ENCODE measurements at regions not wholly inside any gene's neighbourhood (a gene's known extent, or its start where the extent isn't known, plus 50 kb on each side); places are given as distances from the start of the nearest gene placed in this dataset.

- Histone ChIP-seq H3K36me3 (ENCODE audit: control insufficient read depth in 2 of 2, insufficient read depth in 2 of 2, low read length in 2 of 2) (no peaks in the 10 kb centered on the region), H3K9me3 (ENCODE audit: control insufficient read depth in 2 of 2, low read length in 2 of 2) (no peaks in the 10 kb centered on the region), H3K27me3 (ENCODE audit: control insufficient read depth in 1 of 2, insufficient read depth in 2 of 2, low read length in 2 of 2) (no peaks in the 10 kb centered on the region), H3K4me3 (ENCODE audit: low read length in 2 of 2) (no peak overlapping the region), H3K27ac (ENCODE audit: low read length) (no peak overlapping the region), H3K9ac (ENCODE audit: low read length in 2 of 2) (no peak overlapping the region), H3K4me1 (ENCODE audit: control insufficient read depth, insufficient read depth, low read length) (no peaks in the 10 kb centered on the region)
Measured at GRCh38 chr16:73998707-73999106, 297.9 kb upstream of the PSMD7 start.

GRCh38 chr16:73997971-73998370, 298.6 kb upstream of the PSMD7 start:
- no peaks in the 10 kb centered on the region for H3K36me3 ChIP-seq (ENCODE audit: control insufficient read depth in 2 of 2, insufficient read depth in 2 of 2, low read length in 2 of 2)
- no peak overlapping the region for H3K27ac ChIP-seq (ENCODE audit: low read length)
- H3K27me3 ChIP-seq (ENCODE audit: control insufficient read depth in 1 of 2, insufficient read depth in 2 of 2, low read length in 2 of 2): no peaks in the 10 kb centered on the region
- H3K4me3 ChIP-seq (ENCODE audit: low read length in 2 of 2): no peak overlapping the region
- no peak overlapping the region for H3K9ac ChIP-seq (ENCODE audit: low read length in 2 of 2)
- no peaks in the 10 kb centered on the region for H3K9me3 ChIP-seq (ENCODE audit: control insufficient read depth in 2 of 2, low read length in 2 of 2)
- no peaks in the 10 kb centered on the region for H3K4me1 ChIP-seq (ENCODE audit: control insufficient read depth, insufficient read depth, low read length)

- Histone ChIP-seq H3K9ac (ENCODE audit: low read length in 2 of 2) (no peak overlapping the region), H3K27ac (ENCODE audit: low read length) (no peak overlapping the region), H3K27me3 (ENCODE audit: control insufficient read depth in 1 of 2, insufficient read depth in 2 of 2, low read length in 2 of 2) (no peaks in the 10 kb centered on the region), H3K9me3 (ENCODE audit: control insufficient read depth in 2 of 2, low read length in 2 of 2) (peaks cover 0 to 2% of the 10 kb centered on the region in 2 donors), H3K4me3 (ENCODE audit: low read length in 2 of 2) (no peak overlapping the region), H3K4me1 (ENCODE audit: control insufficient read depth, insufficient read depth, low read length) (no peaks in the 10 kb centered on the region), H3K36me3 (ENCODE audit: control insufficient read depth in 2 of 2, insufficient read depth in 2 of 2, low read length in 2 of 2) (no peaks in the 10 kb centered on the region)
Measured at GRCh38 chr16:73997340-73997711, 299.3 kb upstream of the PSMD7 start.

GRCh38 chr16:73996624-73997339, 299.8 kb upstream of the PSMD7 start:
- Histone ChIP-seq H3K4me1 (ENCODE audit: control insufficient read depth, insufficient read depth, low read length) (no peaks in the 10 kb centered on the region), H3K27me3 (ENCODE audit: control insufficient read depth in 1 of 2, insufficient read depth in 2 of 2, low read length in 2 of 2) (no peaks in the 10 kb centered on the region), H3K36me3 (ENCODE audit: control insufficient read depth in 2 of 2, insufficient read depth in 2 of 2, low read length in 2 of 2) (no peaks in the 10 kb centered on the region), H3K9ac (ENCODE audit: low read length in 2 of 2) (no peak overlapping the region), H3K9me3 (ENCODE audit: control insufficient read depth in 2 of 2, low read length in 2 of 2) (peaks cover 0 to 2% of the 10 kb centered on the region in 2 donors), H3K4me3 (ENCODE audit: low read length in 2 of 2) (no peak overlapping the region), H3K27ac (ENCODE audit: low read length) (no peak overlapping the region)

GRCh38 chr16:73993878-73994277, 302.7 kb upstream of the PSMD7 start:
- Histone ChIP-seq H3K9me3 (ENCODE audit: control insufficient read depth in 2 of 2, low read length in 2 of 2) (peaks cover 0 to 2% of the 10 kb centered on the region in 2 donors), H3K27ac (ENCODE audit: low read length) (no peak overlapping the region), H3K4me1 (ENCODE audit: control insufficient read depth, insufficient read depth, low read length) (no peaks in the 10 kb centered on the region), H3K4me3 (ENCODE audit: low read length in 2 of 2) (no peak overlapping the region), H3K36me3 (ENCODE audit: control insufficient read depth in 2 of 2, insufficient read depth in 2 of 2, low read length in 2 of 2) (no peaks in the 10 kb centered on the region), H3K9ac (ENCODE audit: low read length in 2 of 2) (no peak overlapping the region), H3K27me3 (ENCODE audit: control insufficient read depth in 1 of 2, insufficient read depth in 2 of 2, low read length in 2 of 2) (no peaks in the 10 kb centered on the region)

GRCh38 chr16:73978407-73978784, 318.2 kb upstream of the PSMD7 start:
- Histone ChIP-seq H3K4me1 (ENCODE audit: control insufficient read depth, insufficient read depth, low read length) (no peaks in the 10 kb centered on the region), H3K9me3 (ENCODE audit: control insufficient read depth in 2 of 2, low read length in 2 of 2) (no peaks in the 10 kb centered on the region), H3K27ac (ENCODE audit: low read length) (no peak overlapping the region), H3K9ac (ENCODE audit: low read length in 2 of 2) (no peak overlapping the region), H3K4me3 (ENCODE audit: low read length in 2 of 2) (no peak overlapping the region), H3K36me3 (ENCODE audit: control insufficient read depth in 2 of 2, insufficient read depth in 2 of 2, low read length in 2 of 2) (no peaks in the 10 kb centered on the region), H3K27me3 (ENCODE audit: control insufficient read depth in 1 of 2, insufficient read depth in 2 of 2, low read length in 2 of 2) (no peaks in the 10 kb centered on the region)

GRCh38 chr16:73976644-73977043, 320.0 kb upstream of the PSMD7 start:
- H3K9ac ChIP-seq (ENCODE audit: low read length in 2 of 2): no peak overlapping the region
- H3K27ac ChIP-seq (ENCODE audit: low read length): no peak overlapping the region
- H3K4me3 ChIP-seq (ENCODE audit: low read length in 2 of 2): no peak overlapping the region

GRCh38 chr16:73973174-73973573, 323.4 kb upstream of the PSMD7 start:
- Histone ChIP-seq H3K27ac (ENCODE audit: low read length) (no peak overlapping the region), H3K9ac (ENCODE audit: low read length in 2 of 2) (no peak overlapping the region), H3K4me1 (ENCODE audit: control insufficient read depth, insufficient read depth, low read length) (no peaks in the 10 kb centered on the region), H3K9me3 (ENCODE audit: control insufficient read depth in 2 of 2, low read length in 2 of 2) (no peaks in the 10 kb centered on the region), H3K36me3 (ENCODE audit: control insufficient read depth in 2 of 2, insufficient read depth in 2 of 2, low read length in 2 of 2) (no peaks in the 10 kb centered on the region), H3K4me3 (ENCODE audit: low read length in 2 of 2) (no peak overlapping the region), H3K27me3 (ENCODE audit: control insufficient read depth in 1 of 2, insufficient read depth in 2 of 2, low read length in 2 of 2) (no peaks in the 10 kb centered on the region)

More at GRCh38 chr16:73976644-73977043, 320.0 kb upstream of the PSMD7 start:
- H3K4me1 ChIP-seq (ENCODE audit: control insufficient read depth, insufficient read depth, low read length): no peaks in the 10 kb centered on the region
- H3K27me3 ChIP-seq (ENCODE audit: control insufficient read depth in 1 of 2, insufficient read depth in 2 of 2, low read length in 2 of 2): no peaks in the 10 kb centered on the region
- H3K9me3 ChIP-seq (ENCODE audit: control insufficient read depth in 2 of 2, low read length in 2 of 2): no peaks in the 10 kb centered on the region
- no peaks in the 10 kb centered on the region for H3K36me3 ChIP-seq (ENCODE audit: control insufficient read depth in 2 of 2, insufficient read depth in 2 of 2, low read length in 2 of 2)

- Histone ChIP-seq H3K4me3 (ENCODE audit: low read length in 2 of 2) (no peak overlapping the region), H3K4me1 (ENCODE audit: control insufficient read depth, insufficient read depth, low read length) (no peaks in the 10 kb centered on the region), H3K27me3 (ENCODE audit: control insufficient read depth in 1 of 2, insufficient read depth in 2 of 2, low read length in 2 of 2) (no peaks in the 10 kb centered on the region), H3K36me3 (ENCODE audit: control insufficient read depth in 2 of 2, insufficient read depth in 2 of 2, low read length in 2 of 2) (no peaks in the 10 kb centered on the region), H3K9ac (ENCODE audit: low read length in 2 of 2) (no peak overlapping the region), H3K27ac (ENCODE audit: low read length) (no peak overlapping the region), H3K9me3 (ENCODE audit: control insufficient read depth in 2 of 2, low read length in 2 of 2) (peaks cover 2 to 4% of the 10 kb centered on the region in 2 donors)
Measured at GRCh38 chr16:73966851-73967250, 329.8 kb upstream of the PSMD7 start.

- no peaks in the 10 kb centered on the region for H3K4me1 ChIP-seq (ENCODE audit: control insufficient read depth, insufficient read depth, low read length)
- peaks cover 2 to 4% of the 10 kb centered on the region in 2 donors for H3K9me3 ChIP-seq (ENCODE audit: control insufficient read depth in 2 of 2, low read length in 2 of 2)
- no peak overlapping the region for H3K4me3 ChIP-seq (ENCODE audit: low read length in 2 of 2)
- H3K36me3 ChIP-seq (ENCODE audit: control insufficient read depth in 2 of 2, insufficient read depth in 2 of 2, low read length in 2 of 2): no peaks in the 10 kb centered on the region
- H3K27ac ChIP-seq (ENCODE audit: low read length): no peak overlapping the region
- H3K9ac ChIP-seq (ENCODE audit: low read length in 2 of 2): no peak overlapping the region
- no peaks in the 10 kb centered on the region for H3K27me3 ChIP-seq (ENCODE audit: control insufficient read depth in 1 of 2, insufficient read depth in 2 of 2, low read length in 2 of 2)
Measured at GRCh38 chr16:73965591-73965990, 331.0 kb upstream of the PSMD7 start.

GRCh38 chr16:73956587-73957494, 339.8 kb upstream of the PSMD7 start:
- Histone ChIP-seq H3K4me3 (ENCODE audit: low read length in 2 of 2) (peak overlapping the region in 1 of 2 donors; percentile 41), H3K4me1 (ENCODE audit: control insufficient read depth, insufficient read depth, low read length) (peaks cover under 1% of the 10 kb centered on the region), H3K27me3 (ENCODE audit: control insufficient read depth in 1 of 2, insufficient read depth in 2 of 2, low read length in 2 of 2) (no peaks in the 10 kb centered on the region), H3K9ac (ENCODE audit: low read length in 2 of 2) (no peak overlapping the region), H3K9me3 (ENCODE audit: control insufficient read depth in 2 of 2, low read length in 2 of 2) (no peaks in the 10 kb centered on the region), H3K36me3 (ENCODE audit: control insufficient read depth in 2 of 2, insufficient read depth in 2 of 2, low read length in 2 of 2) (no peaks in the 10 kb centered on the region), H3K27ac (ENCODE audit: low read length) (no peak overlapping the region)

All from stomach smooth muscle (tissue), 2 donors.